Keratinocyte (primary cell): ENCODE measurements at regions not wholly inside any gene's neighbourhood (a gene's known extent, or its start where the extent isn't known, plus 50 kb on each side); places are given as distances from the start of the nearest gene placed in this dataset.
"Not testable (repeated sequence)": the region's sequence is repeated elsewhere in the genome, so short reads cannot be mapped to it uniquely, and the experiment has no call there.

ENCODE experiments used
- DNase-seq: peaks from one replicate; pipeline ENCODE4 v3.0.0-alpha.2; 2011; ENCODE audit warnings: low read depth, missing footprints, low spot score
- FAIRE-seq: peaks from 2 replicates; lab custom pipeline; 2011; peaks lifted over from hg19 to GRCh38; lab: Jason Lieb, UNC
- H2AFZ ChIP-seq: 2 replicates; pipeline ENCODE4 v1.6.0; 2012; ENCODE audit warnings: low read length, control low read depth, inconsistent platforms; ENCODE audit not compliant: control insufficient read depth
- H3K27ac ChIP-seq: 2 replicates; pipeline ENCODE4 v1.5.1; 2011; ENCODE audit warnings: low read length; ENCODE audit not compliant: control insufficient read depth, insufficient read depth
- H3K27me3 ChIP-seq: 3 replicates; pipeline ENCODE4 v1.6.0; 2011; ENCODE audit warnings: low read length; ENCODE audit not compliant: control insufficient read depth, insufficient read depth; ENCODE audit errors: extremely low read depth
- H3K36me3 ChIP-seq, 2 experiments: 2 replicates in 1 of 2; 3 replicates in 1 of 2; pipeline ENCODE4 v1.5.1; 2011; ENCODE audit warnings: low read length in 2 of 2, mild to moderate bottlenecking in 1 of 2; ENCODE audit not compliant: control insufficient read depth in 2 of 2, insufficient read depth in 2 of 2; ENCODE audit errors: extremely low read depth in 1 of 2
- H3K4me1 ChIP-seq: 3 replicates; pipeline ENCODE4 v1.5.1; 2011; ENCODE audit warnings: low read length; ENCODE audit not compliant: control insufficient read depth, insufficient read depth; ENCODE audit errors: extremely low read depth
- H3K4me2 ChIP-seq: 3 replicates; pipeline ENCODE4 v1.6.0; 2011; ENCODE audit warnings: low read depth, low read length; ENCODE audit not compliant: control insufficient read depth, insufficient read depth; ENCODE audit errors: extremely low read depth
- H3K4me3 ChIP-seq, 3 experiments: fragments of 200-600 bp in 1 of 3; sonication (generic) in 1 of 3; 2 replicates in 2 of 3; 3 replicates in 1 of 3; pipeline ENCODE4 v1.5.1; 2011 to 2016; ENCODE audit warnings: low read length in 3 of 3, mild to moderate bottlenecking in 3 of 3, control low read depth in 2 of 3, inconsistent platforms in 1 of 3, low read depth in 1 of 3, mixed read lengths in 1 of 3, mixed run types in 1 of 3, moderate library complexity in 1 of 3; ENCODE audit not compliant: control insufficient read depth in 2 of 3, insufficient read depth in 2 of 3; ENCODE audit errors: extremely low read depth in 1 of 3
- H3K79me2 ChIP-seq: 2 replicates; pipeline ENCODE4 v1.6.0; 2012; ENCODE audit warnings: low read length; ENCODE audit not compliant: control insufficient read depth, insufficient read depth
- H3K9ac ChIP-seq: 3 replicates; pipeline ENCODE4 v1.6.0; 2011; ENCODE audit warnings: low read length; ENCODE audit not compliant: control insufficient read depth, insufficient read depth; ENCODE audit errors: extremely low read depth
- H3K9me1 ChIP-seq: 3 replicates; pipeline ENCODE4 v1.6.0; 2011; ENCODE audit warnings: low read length; ENCODE audit not compliant: control insufficient read depth, insufficient read depth; ENCODE audit errors: extremely low read depth
- H3K9me3 ChIP-seq: 2 replicates; pipeline ENCODE4 v1.5.1; 2012; ENCODE audit warnings: low read depth, low read length; ENCODE audit not compliant: control insufficient read depth
- H4K20me1 ChIP-seq: 3 replicates; pipeline ENCODE4 v1.6.0; 2011; ENCODE audit warnings: low read length; ENCODE audit not compliant: control insufficient read depth, insufficient read depth; ENCODE audit errors: extremely low read depth
- CTCF ChIP-seq, 3 experiments: IDR thresholded peaks in 1 of 3; conservative IDR thresholded peaks in 1 of 3; optimal IDR thresholded peaks in 1 of 3; 2 replicates in 2 of 3; 3 replicates in 1 of 3; pipeline versions ENCODE3 to v1.5.1; 2011; ENCODE audit warnings: low read length in 3 of 3, mild to moderate bottlenecking in 3 of 3, moderate library complexity in 2 of 3, control low read depth in 1 of 3, inconsistent platforms in 1 of 3; ENCODE audit not compliant: insufficient read depth in 2 of 3; ENCODE audit errors: extremely low read depth in 1 of 3
- EZH2 ChIP-seq: IDR thresholded peaks from one replicate; pipeline ENCODE4 v1.6.1; 2012; ENCODE audit warnings: inconsistent platforms, mild to moderate bottlenecking, low read length, moderate library complexity
- dilution Hi-C: fragments of 300-500 bp; cut with MboI; formaldehyde crosslinking; loops from one replicate; pipeline ENCODE4 v1.7.0; 2020; ENCODE audit warnings: low sequenced_read_pairs; ENCODE audit not compliant: extremely low pct_ligation_motif_present

DNA sequence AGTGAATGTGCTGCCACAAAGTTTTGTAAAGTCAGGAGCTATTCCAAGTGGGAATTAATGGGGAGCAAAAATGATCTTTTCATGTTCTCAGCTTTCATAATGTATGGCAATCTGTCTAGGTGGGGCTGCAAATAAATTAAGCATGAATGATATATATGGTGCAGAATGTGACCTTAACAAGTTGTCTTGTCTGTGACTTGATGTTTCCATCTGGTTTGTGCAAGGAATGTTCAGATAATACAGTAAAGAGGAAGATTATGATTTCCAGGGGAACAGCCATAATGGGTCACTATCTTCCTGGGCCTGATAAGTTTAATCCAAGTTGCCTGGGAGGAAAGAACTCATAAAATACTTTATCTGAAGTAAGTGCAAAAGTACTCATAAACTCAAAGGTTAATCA lies 1815.8 kb upstream of the FLRT2 start:
- Histone ChIP-seq H3K27me3 (no peaks in the 10 kb centered on the region), H3K9me3 (no peaks in the 10 kb centered on the region), H3K9me1 (no peaks in the 10 kb centered on the region), H3K27ac (no peak overlapping the region), H3K79me2 (no peaks in the 10 kb centered on the region), H3K36me3 (no peaks in the 10 kb centered on the region), H3K9ac (no peak overlapping the region), H3K4me3 (no peak overlapping the region), H2AFZ (no peak overlapping the region), H4K20me1 (no peaks in the 10 kb centered on the region), H3K4me1 (peaks cover 3% of the 10 kb centered on the region), H3K4me2 (no peak overlapping the region)
- FAIRE-seq (no peak), DNase-seq (no peak)
- dilution Hi-C loops = no loop called here
- no peak for TF ChIP-seq CTCF (optimal IDR thresholded peaks at IDR 0.05 in 1 of 3, IDR thresholded peaks at IDR 0.05 in 1 of 3, conservative IDR thresholded peaks at IDR 0.05 in 1 of 3; ENCODE audit: extremely low read depth in 1 of 3, insufficient read depth in 2 of 3, low read length in 3 of 3)
- no peak for TF ChIP-seq EZH2

GRCh38 chr14:83719435-83719834 lies 1810.5 kb upstream of the FLRT2 start:
- DNase-seq, H3K79me2 ChIP-seq, H3K4me1 ChIP-seq, H3K27me3 ChIP-seq, H3K9me3 ChIP-seq, H3K36me3 ChIP-seq, dilution Hi-C loops, H3K9ac ChIP-seq, H2AFZ ChIP-seq, H3K9me1 ChIP-seq, FAIRE-seq, H3K4me3 ChIP-seq, H3K27ac ChIP-seq, H3K4me2 ChIP-seq, H4K20me1 ChIP-seq: not testable (repeated sequence)

DNA sequence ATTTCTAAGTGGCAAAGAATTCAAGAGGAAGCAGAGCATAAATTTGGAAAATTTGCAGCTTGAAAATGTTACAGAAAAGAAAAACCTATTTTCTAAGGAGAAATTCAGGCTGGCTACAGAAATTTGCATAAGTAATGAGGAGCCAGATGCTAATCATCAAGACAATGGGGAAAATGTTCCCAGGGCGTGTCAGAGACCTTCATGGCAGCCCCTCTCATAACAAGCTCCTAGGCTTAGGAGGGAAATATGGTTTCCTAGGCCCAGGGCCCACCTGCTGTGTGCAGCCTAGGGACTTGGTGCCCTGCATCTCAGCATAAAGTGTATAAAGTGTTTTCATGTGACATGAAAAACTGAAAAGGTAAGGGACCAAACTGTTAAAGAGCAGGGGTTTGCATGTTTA lies 1796.3 kb upstream of the FLRT2 start:
- TF ChIP-seq CTCF (optimal IDR thresholded peaks at IDR 0.05 in 1 of 3, IDR thresholded peaks at IDR 0.05 in 1 of 3, conservative IDR thresholded peaks at IDR 0.05 in 1 of 3; ENCODE audit: extremely low read depth in 1 of 3, insufficient read depth in 2 of 3, low read length in 3 of 3) = no peak
- TF ChIP-seq EZH2 = no peak
- no peak overlapping the region for H3K4me2 ChIP-seq
- no peak overlapping the region for H3K27ac ChIP-seq
- no peaks in the 10 kb centered on the region for H3K79me2 ChIP-seq
- FAIRE-seq (no peak), DNase-seq (no peak)
- dilution Hi-C loops = no loop called here
- H4K20me1 ChIP-seq = no peaks in the 10 kb centered on the region
- no peaks in the 10 kb centered on the region for H3K9me1 ChIP-seq
- no peak overlapping the region for H2AFZ ChIP-seq
- H3K27me3 ChIP-seq = no peaks in the 10 kb centered on the region
- no peaks in the 10 kb centered on the region for H3K36me3 ChIP-seq
- H3K4me1 ChIP-seq = no peaks in the 10 kb centered on the region
- H3K9me3 ChIP-seq = no peaks in the 10 kb centered on the region
- no peak overlapping the region for H3K4me3 ChIP-seq
- no peak overlapping the region for H3K9ac ChIP-seq
